HEK293 (cell line): ENCODE measurements at regions not wholly inside any gene's neighbourhood (a gene's known extent, or its start where the extent isn't known, plus 50 kb on each side); places are given as distances from the start of the nearest gene placed in this dataset.

Experiments
- CTCF ChIA-PET: fragments of 350-600 bp; formaldehyde crosslinking; extraction: SDS; loops from one replicate; lab custom pipeline; 2021; ENCODE audit warnings: antibody characterized with exemption; lab: Yijun Ruan, JAX
- POLR2A ChIA-PET: fragments of 300-600 bp; formaldehyde crosslinking; extraction: SDS; loops from one replicate; lab custom pipeline; 2020; ENCODE audit warnings: antibody characterized with exemption, inconsistent platforms; lab: Yijun Ruan, JAX
- H3K27ac ChIP-seq: fragments of 200-500 bp; sonication (Bioruptor generic); 2 replicates; pipeline ENCODE4 v1.5.1; 2014; ENCODE audit warnings: low read depth, low read length, control low read depth, inconsistent platforms; ENCODE audit errors: extremely low read depth
- H3K36me3 ChIP-seq, 2 experiments: fragments of 200-500 bp in 1 of 2; sonication (Bioruptor generic) in 1 of 2; 1 replicate in 1 of 2; 2 replicates in 1 of 2; pipeline ENCODE4 v1.5.1; 2014 to 2017; ENCODE audit warnings: inconsistent platforms in 2 of 2, low read length in 2 of 2; ENCODE audit not compliant: control insufficient read depth in 2 of 2, insufficient read depth in 1 of 2
- H3K4me1 ChIP-seq: fragments of 200-500 bp; sonication (Bioruptor generic); 2 replicates; pipeline ENCODE4 v1.5.1; 2014; ENCODE audit warnings: mild to moderate bottlenecking, low read length, inconsistent platforms; ENCODE audit not compliant: control insufficient read depth, insufficient read depth
- H3K4me3 ChIP-seq: 2 replicates; pipeline ENCODE4 v1.5.1; 2011; ENCODE audit warnings: low read depth, mild to moderate bottlenecking, control low read depth, low read length, moderate library complexity
- H3K9me3 ChIP-seq: fragments of 200-500 bp; sonication (Bioruptor generic); 2 replicates; pipeline ENCODE4 v1.5.1; 2014; ENCODE audit warnings: low read depth, low read length, inconsistent platforms; ENCODE audit not compliant: control insufficient read depth, insufficient read depth
- GLI2 ChIP-seq: fragments of 450-650 bp; formaldehyde crosslinking; IDR thresholded peaks from 2 replicates; pipeline ENCODE4; 2017; ENCODE audit warnings: missing biosample characterization, missing genetic modification characterization, low read depth, borderline replicate concordance
- HOXA7 ChIP-seq: sonication (generic); formaldehyde crosslinking; IDR thresholded peaks from 2 replicates; pipeline ENCODE4 v1.8.1; 2022; ENCODE audit warnings: missing genetic modification reagents, borderline replicate concordance
- OSR2 ChIP-seq: fragments of 450-650 bp; formaldehyde crosslinking; IDR thresholded peaks from 2 replicates; pipeline ENCODE4 v1.5.1; 2016; ENCODE audit warnings: missing biosample characterization, missing genetic modification characterization
- ZBTB48 ChIP-seq: fragments of 450-650 bp; formaldehyde crosslinking; IDR thresholded peaks from 2 replicates; pipeline ENCODE4 v1.5.1; 2016; ENCODE audit warnings: missing biosample characterization, missing genetic modification characterization
- ZNF133 ChIP-seq: fragments of 450-650 bp; formaldehyde crosslinking; IDR thresholded peaks from 2 replicates; pipeline ENCODE4 v1.5.1; 2016; ENCODE audit warnings: missing biosample characterization, missing genetic modification characterization
- ZNF155 ChIP-seq: fragments of 450-650 bp; formaldehyde crosslinking; IDR thresholded peaks from 2 replicates; pipeline ENCODE4 v1.5.1; 2016; ENCODE audit warnings: missing biosample characterization, missing genetic modification characterization
- ZNF223 ChIP-seq: fragments of 450-650 bp; formaldehyde crosslinking; IDR thresholded peaks from 2 replicates; pipeline ENCODE4 v1.5.1; 2016; ENCODE audit warnings: missing biosample characterization, missing genetic modification characterization
- ZNF24 ChIP-seq: fragments of 450-650 bp; formaldehyde crosslinking; IDR thresholded peaks from 2 replicates; pipeline ENCODE4 v1.5.1; 2016; ENCODE audit warnings: missing biosample characterization, missing genetic modification characterization
- ZNF404 ChIP-seq: fragments of 450-650 bp; formaldehyde crosslinking; IDR thresholded peaks from 2 replicates; pipeline ENCODE4 v1.5.1; 2017; ENCODE audit warnings: missing biosample characterization, missing genetic modification characterization
- ZNF433 ChIP-seq: fragments of 450-650 bp; formaldehyde crosslinking; IDR thresholded peaks from 2 replicates; pipeline ENCODE4 v1.5.1; 2016; ENCODE audit warnings: missing biosample characterization, missing genetic modification characterization, low read depth
- ZNF48 ChIP-seq: fragments of 450-650 bp; formaldehyde crosslinking; IDR thresholded peaks from 2 replicates; pipeline ENCODE4 v1.5.1; 2016; ENCODE audit warnings: missing biosample characterization, missing genetic modification characterization
- ZNF544 ChIP-seq: fragments of 450-650 bp; formaldehyde crosslinking; IDR thresholded peaks from 2 replicates; pipeline ENCODE4 v1.5.0; 2017; ENCODE audit warnings: missing biosample characterization, missing genetic modification characterization
- ZNF548 ChIP-seq: fragments of 450-650 bp; formaldehyde crosslinking; IDR thresholded peaks from 2 replicates; pipeline ENCODE4 v1.5.1; 2016; ENCODE audit warnings: missing biosample characterization, missing genetic modification characterization
- ZNF600 ChIP-seq: fragments of 450-650 bp; formaldehyde crosslinking; IDR thresholded peaks from 2 replicates; pipeline ENCODE4 v1.5.1; 2016; ENCODE audit warnings: missing biosample characterization, missing genetic modification characterization
- ZNF610 ChIP-seq: fragments of 450-650 bp; formaldehyde crosslinking; IDR thresholded peaks from 2 replicates; pipeline ENCODE4 v1.5.1; 2016; ENCODE audit warnings: missing biosample characterization, missing genetic modification characterization, borderline replicate concordance
- ZNF776 ChIP-seq: fragments of 450-650 bp; formaldehyde crosslinking; IDR thresholded peaks from 2 replicates; pipeline ENCODE4 v1.5.0; 2017; ENCODE audit warnings: missing biosample characterization, missing genetic modification characterization, borderline replicate concordance
- ZNF792 ChIP-seq: fragments of 450-650 bp; formaldehyde crosslinking; IDR thresholded peaks from 2 replicates; pipeline ENCODE4 v1.5.1; 2016; ENCODE audit warnings: missing biosample characterization, missing genetic modification characterization
- ZXDB ChIP-seq: fragments of 450-650 bp; formaldehyde crosslinking; IDR thresholded peaks from 2 replicates; pipeline ENCODE4 v1.5.1; 2016; ENCODE audit warnings: missing biosample characterization, missing genetic modification characterization
- TF ChIP-seq, protein P1 (sequence below): fragments of 450-650 bp; formaldehyde crosslinking; IDR thresholded peaks from 2 replicates; pipeline ENCODE4 v1.5.1; 2016; ENCODE audit warnings: missing biosample characterization, missing genetic modification characterization
- TF ChIP-seq, protein P2 (sequence below): fragments of 450-650 bp; formaldehyde crosslinking; IDR thresholded peaks from 2 replicates; pipeline ENCODE4 v1.5.0; 2017; ENCODE audit warnings: missing biosample characterization, missing genetic modification characterization, borderline replicate concordance
- TF ChIP-seq, protein P3 (sequence below): fragments of 450-650 bp; formaldehyde crosslinking; IDR thresholded peaks from 2 replicates; pipeline ENCODE4 v1.5.1; 2016; ENCODE audit warnings: missing biosample characterization, missing genetic modification characterization
- TF ChIP-seq, protein P4 (sequence below): fragments of 450-650 bp; formaldehyde crosslinking; IDR thresholded peaks from 2 replicates; pipeline ENCODE4 v1.5.1; 2016; ENCODE audit warnings: missing biosample characterization, missing genetic modification characterization
- TF ChIP-seq, protein P5 (sequence below): fragments of 450-650 bp; formaldehyde crosslinking; IDR thresholded peaks from 2 replicates; pipeline ENCODE4 v1.5.1; 2016; ENCODE audit warnings: missing biosample characterization, missing genetic modification characterization
- TF ChIP-seq, protein P6 (sequence below): fragments of 450-650 bp; formaldehyde crosslinking; IDR thresholded peaks from 2 replicates; pipeline ENCODE4 v1.5.1; 2016; ENCODE audit warnings: missing biosample characterization, missing genetic modification characterization

DNA sequence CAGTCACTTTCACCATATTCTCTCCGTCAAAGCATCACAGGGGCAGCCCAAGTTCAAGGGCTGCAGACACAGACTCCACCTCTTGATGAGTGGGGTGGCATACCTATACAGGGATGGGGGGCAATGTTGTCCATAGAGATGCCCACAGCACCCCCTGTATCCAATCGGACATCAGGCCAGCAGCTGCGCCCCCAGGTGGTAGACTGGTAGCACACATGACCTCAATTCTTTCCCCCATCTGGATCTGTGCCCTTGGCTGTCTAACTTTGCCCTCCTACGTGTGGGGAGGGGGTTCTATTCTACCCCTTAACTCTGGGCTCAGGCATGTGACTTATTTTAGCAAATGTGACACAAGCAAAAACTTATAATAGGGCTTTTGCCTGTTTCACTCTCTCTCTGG is 84.0 kb upstream of the SLC25A48 start:
- H3K4me3 ChIP-seq, result no peak overlapping the region
- H3K4me1 ChIP-seq, result no peaks in the 10 kb centered on the region
- TF ChIP-seq ZNF133 (no peak), GLI2 (tag by site-specific recombination) (no peak), ZNF610 (tag by site-specific recombination) (no peak), HOXA7 (CRISPR knock-in tag) (no peak), ZNF776 (no peak), OSR2 (no peak), ZNF48 (tag by site-specific recombination) (no peak), ZNF792 (tag by site-specific recombination) (no peak), ZNF404 (tag by site-specific recombination) (no peak), ZNF544 (no peak)
- TF ChIP-seq, protein P1, sequence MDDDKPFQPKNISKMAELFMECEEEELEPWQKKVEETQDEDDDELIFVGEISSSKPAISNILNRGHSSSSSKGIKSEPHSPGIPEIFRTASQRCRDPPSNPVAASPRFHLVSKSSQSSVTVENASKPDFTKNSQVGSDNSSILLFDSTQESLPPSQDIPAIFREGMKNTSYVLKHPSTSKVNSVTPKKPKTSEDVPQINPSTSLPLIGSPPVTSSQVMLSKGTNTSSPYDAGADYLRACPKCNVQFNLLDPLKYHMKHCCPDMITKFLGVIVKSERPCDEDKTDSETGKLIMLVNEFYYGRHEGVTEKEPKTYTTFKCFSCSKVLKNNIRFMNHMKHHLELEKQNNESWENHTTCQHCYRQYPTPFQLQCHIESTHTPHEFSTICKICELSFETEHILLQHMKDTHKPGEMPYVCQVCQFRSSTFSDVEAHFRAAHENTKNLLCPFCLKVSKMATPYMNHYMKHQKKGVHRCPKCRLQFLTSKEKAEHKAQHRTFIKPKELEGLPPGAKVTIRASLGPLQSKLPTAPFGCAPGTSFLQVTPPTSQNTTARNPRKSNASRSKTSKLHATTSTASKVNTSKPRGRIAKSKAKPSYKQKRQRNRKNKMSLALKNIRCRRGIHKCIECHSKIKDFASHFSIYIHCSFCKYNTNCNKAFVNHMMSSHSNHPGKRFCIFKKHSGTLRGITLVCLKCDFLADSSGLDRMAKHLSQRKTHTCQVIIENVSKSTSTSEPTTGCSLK (tag by site-specific recombination), result no peak
- TF ChIP-seq, protein P2, sequence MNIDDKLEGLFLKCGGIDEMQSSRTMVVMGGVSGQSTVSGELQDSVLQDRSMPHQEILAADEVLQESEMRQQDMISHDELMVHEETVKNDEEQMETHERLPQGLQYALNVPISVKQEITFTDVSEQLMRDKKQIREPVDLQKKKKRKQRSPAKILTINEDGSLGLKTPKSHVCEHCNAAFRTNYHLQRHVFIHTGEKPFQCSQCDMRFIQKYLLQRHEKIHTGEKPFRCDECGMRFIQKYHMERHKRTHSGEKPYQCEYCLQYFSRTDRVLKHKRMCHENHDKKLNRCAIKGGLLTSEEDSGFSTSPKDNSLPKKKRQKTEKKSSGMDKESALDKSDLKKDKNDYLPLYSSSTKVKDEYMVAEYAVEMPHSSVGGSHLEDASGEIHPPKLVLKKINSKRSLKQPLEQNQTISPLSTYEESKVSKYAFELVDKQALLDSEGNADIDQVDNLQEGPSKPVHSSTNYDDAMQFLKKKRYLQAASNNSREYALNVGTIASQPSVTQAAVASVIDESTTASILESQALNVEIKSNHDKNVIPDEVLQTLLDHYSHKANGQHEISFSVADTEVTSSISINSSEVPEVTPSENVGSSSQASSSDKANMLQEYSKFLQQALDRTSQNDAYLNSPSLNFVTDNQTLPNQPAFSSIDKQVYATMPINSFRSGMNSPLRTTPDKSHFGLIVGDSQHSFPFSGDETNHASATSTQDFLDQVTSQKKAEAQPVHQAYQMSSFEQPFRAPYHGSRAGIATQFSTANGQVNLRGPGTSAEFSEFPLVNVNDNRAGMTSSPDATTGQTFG (tag by site-specific recombination), result no peak
- TF ChIP-seq, protein P3, sequence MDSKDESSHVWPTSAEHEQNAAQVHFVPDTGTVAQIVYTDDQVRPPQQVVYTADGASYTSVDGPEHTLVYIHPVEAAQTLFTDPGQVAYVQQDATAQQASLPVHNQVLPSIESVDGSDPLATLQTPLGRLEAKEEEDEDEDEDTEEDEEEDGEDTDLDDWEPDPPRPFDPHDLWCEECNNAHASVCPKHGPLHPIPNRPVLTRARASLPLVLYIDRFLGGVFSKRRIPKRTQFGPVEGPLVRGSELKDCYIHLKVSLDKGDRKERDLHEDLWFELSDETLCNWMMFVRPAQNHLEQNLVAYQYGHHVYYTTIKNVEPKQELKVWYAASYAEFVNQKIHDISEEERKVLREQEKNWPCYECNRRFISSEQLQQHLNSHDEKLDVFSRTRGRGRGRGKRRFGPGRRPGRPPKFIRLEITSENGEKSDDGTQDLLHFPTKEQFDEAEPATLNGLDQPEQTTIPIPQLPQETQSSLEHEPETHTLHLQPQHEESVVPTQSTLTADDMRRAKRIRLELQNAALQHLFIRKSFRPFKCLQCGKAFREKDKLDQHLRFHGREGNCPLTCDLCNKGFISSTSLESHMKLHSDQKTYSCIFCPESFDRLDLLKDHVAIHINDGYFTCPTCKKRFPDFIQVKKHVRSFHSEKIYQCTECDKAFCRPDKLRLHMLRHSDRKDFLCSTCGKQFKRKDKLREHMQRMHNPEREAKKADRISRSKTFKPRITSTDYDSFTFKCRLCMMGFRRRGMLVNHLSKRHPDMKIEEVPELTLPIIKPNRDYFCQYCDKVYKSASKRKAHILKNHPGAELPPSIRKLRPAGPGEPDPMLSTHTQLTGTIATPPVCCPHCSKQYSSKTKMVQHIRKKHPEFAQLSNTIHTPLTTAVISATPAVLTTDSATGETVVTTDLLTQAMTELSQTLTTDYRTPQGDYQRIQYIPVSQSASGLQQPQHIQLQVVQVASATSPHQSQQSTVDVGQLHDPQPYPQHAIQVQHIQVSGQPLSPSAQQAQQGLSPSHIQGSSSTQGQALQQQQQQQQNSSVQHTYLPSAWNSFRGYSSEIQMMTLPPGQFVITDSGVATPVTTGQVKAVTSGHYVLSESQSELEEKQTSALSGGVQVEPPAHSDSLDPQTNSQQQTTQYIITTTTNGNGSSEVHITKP (tag by site-specific recombination), result no peak
- no peaks in the 10 kb centered on the region for H3K36me3 ChIP-seq
- H3K9me3 ChIP-seq, result no peaks in the 10 kb centered on the region
- no peak overlapping the region for H3K27ac ChIP-seq
- POLR2A ChIA-PET, result no interaction called here
- CTCF ChIA-PET, result interaction anchor here (0.9 to 1.6 kb wide), 4 partner anchors 10 to 189 kb away, joined by 3 to 7 read pairs (median 4); no protein-coding TSS in a partner anchor

DNA sequence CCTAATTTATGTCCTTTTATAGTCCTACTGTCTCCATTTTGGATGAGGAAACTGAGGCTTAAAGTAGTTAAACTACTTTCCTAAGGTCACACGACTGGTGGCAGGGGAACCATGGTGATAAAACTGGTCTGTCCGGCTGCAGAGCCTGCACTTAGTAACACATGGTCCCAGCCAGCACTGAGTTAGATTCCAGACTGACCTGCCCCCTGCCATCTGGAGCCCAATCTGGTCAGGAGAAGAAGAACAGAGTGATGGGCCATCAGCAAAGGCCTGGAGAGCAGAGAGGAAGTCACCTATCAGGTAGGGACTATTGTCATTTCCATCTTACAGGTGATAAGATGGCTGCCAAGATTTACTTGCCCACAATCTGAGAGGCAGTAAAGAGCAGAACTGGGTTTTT is 86.6 kb upstream of the SLC25A48 start:
- Histone ChIP-seq H3K4me3 (no peak overlapping the region), H3K9me3 (no peaks in the 10 kb centered on the region), H3K36me3 (no peaks in the 10 kb centered on the region), H3K27ac (no peak overlapping the region), H3K4me1 (no peaks in the 10 kb centered on the region)
- POLR2A ChIA-PET, result no interaction called here
- CTCF ChIA-PET, result no interaction called here
- TF ChIP-seq ZNF404 (tag by site-specific recombination) (no peak), ZNF155 (tag by site-specific recombination) (no peak), ZBTB48 (tag by site-specific recombination) (no peak), ZNF600 (tag by site-specific recombination) (no peak), ZNF24 (tag by site-specific recombination) (no peak), ZNF548 (no peak), ZNF433 (tag by site-specific recombination) (no peak), ZXDB (tag by site-specific recombination) (no peak), ZNF223 (tag by site-specific recombination) (no peak)
- TF ChIP-seq, protein P4, sequence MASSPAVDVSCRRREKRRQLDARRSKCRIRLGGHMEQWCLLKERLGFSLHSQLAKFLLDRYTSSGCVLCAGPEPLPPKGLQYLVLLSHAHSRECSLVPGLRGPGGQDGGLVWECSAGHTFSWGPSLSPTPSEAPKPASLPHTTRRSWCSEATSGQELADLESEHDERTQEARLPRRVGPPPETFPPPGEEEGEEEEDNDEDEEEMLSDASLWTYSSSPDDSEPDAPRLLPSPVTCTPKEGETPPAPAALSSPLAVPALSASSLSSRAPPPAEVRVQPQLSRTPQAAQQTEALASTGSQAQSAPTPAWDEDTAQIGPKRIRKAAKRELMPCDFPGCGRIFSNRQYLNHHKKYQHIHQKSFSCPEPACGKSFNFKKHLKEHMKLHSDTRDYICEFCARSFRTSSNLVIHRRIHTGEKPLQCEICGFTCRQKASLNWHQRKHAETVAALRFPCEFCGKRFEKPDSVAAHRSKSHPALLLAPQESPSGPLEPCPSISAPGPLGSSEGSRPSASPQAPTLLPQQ (tag by site-specific recombination), result no peak
- TF ChIP-seq, protein P5, sequence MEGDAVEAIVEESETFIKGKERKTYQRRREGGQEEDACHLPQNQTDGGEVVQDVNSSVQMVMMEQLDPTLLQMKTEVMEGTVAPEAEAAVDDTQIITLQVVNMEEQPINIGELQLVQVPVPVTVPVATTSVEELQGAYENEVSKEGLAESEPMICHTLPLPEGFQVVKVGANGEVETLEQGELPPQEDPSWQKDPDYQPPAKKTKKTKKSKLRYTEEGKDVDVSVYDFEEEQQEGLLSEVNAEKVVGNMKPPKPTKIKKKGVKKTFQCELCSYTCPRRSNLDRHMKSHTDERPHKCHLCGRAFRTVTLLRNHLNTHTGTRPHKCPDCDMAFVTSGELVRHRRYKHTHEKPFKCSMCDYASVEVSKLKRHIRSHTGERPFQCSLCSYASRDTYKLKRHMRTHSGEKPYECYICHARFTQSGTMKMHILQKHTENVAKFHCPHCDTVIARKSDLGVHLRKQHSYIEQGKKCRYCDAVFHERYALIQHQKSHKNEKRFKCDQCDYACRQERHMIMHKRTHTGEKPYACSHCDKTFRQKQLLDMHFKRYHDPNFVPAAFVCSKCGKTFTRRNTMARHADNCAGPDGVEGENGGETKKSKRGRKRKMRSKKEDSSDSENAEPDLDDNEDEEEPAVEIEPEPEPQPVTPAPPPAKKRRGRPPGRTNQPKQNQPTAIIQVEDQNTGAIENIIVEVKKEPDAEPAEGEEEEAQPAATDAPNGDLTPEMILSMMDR (tag by site-specific recombination), result no peak
- TF ChIP-seq, protein P6, sequence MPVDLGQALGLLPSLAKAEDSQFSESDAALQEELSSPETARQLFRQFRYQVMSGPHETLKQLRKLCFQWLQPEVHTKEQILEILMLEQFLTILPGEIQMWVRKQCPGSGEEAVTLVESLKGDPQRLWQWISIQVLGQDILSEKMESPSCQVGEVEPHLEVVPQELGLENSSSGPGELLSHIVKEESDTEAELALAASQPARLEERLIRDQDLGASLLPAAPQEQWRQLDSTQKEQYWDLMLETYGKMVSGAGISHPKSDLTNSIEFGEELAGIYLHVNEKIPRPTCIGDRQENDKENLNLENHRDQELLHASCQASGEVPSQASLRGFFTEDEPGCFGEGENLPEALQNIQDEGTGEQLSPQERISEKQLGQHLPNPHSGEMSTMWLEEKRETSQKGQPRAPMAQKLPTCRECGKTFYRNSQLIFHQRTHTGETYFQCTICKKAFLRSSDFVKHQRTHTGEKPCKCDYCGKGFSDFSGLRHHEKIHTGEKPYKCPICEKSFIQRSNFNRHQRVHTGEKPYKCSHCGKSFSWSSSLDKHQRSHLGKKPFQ, result no peak
